GM23248 (cell line): ENCODE measurements at regions not wholly inside any gene's neighbourhood (a gene's known extent, or its start where the extent isn't known, plus 50 kb on each side); places are given as distances from the start of the nearest gene placed in this dataset.

Source experiments
- EZH2 ChIP-seq: fragments of 200-600 bp; sonication (generic); IDR thresholded peaks from 2 replicates; pipeline ENCODE4 v1.6.1; 2018; ENCODE audit warnings: antibody characterized with exemption, mild to moderate bottlenecking; ENCODE audit not compliant: insufficient read depth, poor library complexity, severe bottlenecking
- EZH2phosphoT487 ChIP-seq: fragments of 200-600 bp; sonication (generic); IDR thresholded peaks from 2 replicates; pipeline ENCODE4 v1.6.1; 2018; ENCODE audit warnings: antibody characterized with exemption, moderate library complexity, mild to moderate bottlenecking, low read depth; ENCODE audit not compliant: insufficient read depth

GRCh38 chr11:112525844-112526590 lies 265.4 kb upstream of the PLET1 start:
- TF ChIP-seq EZH2 = no peak
- TF ChIP-seq EZH2phosphoT487 = no peak
